SU-DHL-6 (cell line): ENCODE measurements at regions not wholly inside any gene's neighbourhood (a gene's known extent, or its start where the extent isn't known, plus 50 kb on each side); places are given as distances from the start of the nearest gene placed in this dataset.

Source experiments
- H2AFZ ChIP-seq: fragments of 200-600 bp; sonication (generic); 2 replicates; pipeline ENCODE4 v1.6.1; 2014; ENCODE audit warnings: low read depth, mild to moderate bottlenecking, moderate library complexity, mixed read lengths, antibody characterized with exemption, low read length; ENCODE audit not compliant: severe bottlenecking
- H3F3A ChIP-seq: fragments of 200-600 bp; shearing (Covaris generic); 2 replicates; pipeline ENCODE4 v1.6.0; 2016; ENCODE audit warnings: antibody characterized with exemption, mild to moderate bottlenecking; ENCODE audit not compliant: insufficient read depth
- H3K27ac ChIP-seq: fragments of 200-600 bp; sonication (generic); 2 replicates; pipeline ENCODE4 v1.5.1; 2016; ENCODE audit warnings: low read depth, mild to moderate bottlenecking, low read length, moderate library complexity, mixed read lengths
- H3K27me3 ChIP-seq: fragments of 200-600 bp; sonication (generic), shearing (Covaris generic); 2 replicates; pipeline ENCODE4 v1.6.0; 2014; ENCODE audit warnings: mild to moderate bottlenecking, low read length
- H3K36me3 ChIP-seq: fragments of 200-600 bp; sonication (generic); 2 replicates; pipeline ENCODE4 v1.6.1; 2014; ENCODE audit warnings: mild to moderate bottlenecking, low read length, mixed read lengths
- H3K4me2 ChIP-seq: fragments of 300-600, 200-600 bp; shearing (Covaris generic), sonication (generic); 2 replicates; pipeline ENCODE4 v1.6.0; 2014; ENCODE audit warnings: low read length, low read depth, mild to moderate bottlenecking; ENCODE audit not compliant: poor library complexity, severe bottlenecking
- H3K4me3 ChIP-seq: fragments of 200-600 bp; sonication (generic); 2 replicates; pipeline ENCODE4 v1.5.1; 2014; ENCODE audit warnings: antibody characterized with exemption, low read length, mild to moderate bottlenecking, mixed read lengths; ENCODE audit not compliant: insufficient read depth, poor library complexity, severe bottlenecking
- H3K79me2 ChIP-seq: fragments of 200-600 bp; sonication (generic); 2 replicates; pipeline ENCODE4 v1.6.1; 2014; ENCODE audit warnings: mild to moderate bottlenecking, low read length, moderate library complexity; ENCODE audit not compliant: insufficient read depth
- H3K9ac ChIP-seq: fragments of 200-600 bp; sonication (generic); 2 replicates; pipeline ENCODE4 v1.7.0; 2014; ENCODE audit warnings: mild to moderate bottlenecking, low read length
- H3K9me2 ChIP-seq: fragments of 200-600 bp; sonication (generic); replicated peaks from 2 replicates; pipeline ENCODE4 v1.6.1; 2014; ENCODE audit warnings: low read length; ENCODE audit not compliant: insufficient read depth
- H3K9me3 ChIP-seq: fragments of 200-600 bp; sonication (generic); 2 replicates; pipeline ENCODE4 v1.6.1; 2014; ENCODE audit warnings: low read length, mixed read lengths; ENCODE audit not compliant: insufficient read depth
- H4K20me1 ChIP-seq: fragments of 200-600 bp; sonication (generic); 2 replicates; pipeline ENCODE4 v1.6.1; 2014; ENCODE audit warnings: low read depth, mild to moderate bottlenecking, antibody characterized with exemption, low read length, moderate library complexity, mixed read lengths
- EZH2phosphoT487 ChIP-seq: fragments of 200-600 bp; sonication (generic), shearing (Covaris generic); conservative IDR thresholded peaks from 2 replicates; pipeline ENCODE4 v1.6.1; 2018; ENCODE audit warnings: mild to moderate bottlenecking, antibody characterized with exemption, low read length, moderate library complexity, mixed read lengths
- TF ChIP-seq, protein P1 (sequence below): fragments of 200-600 bp; sonication (generic); IDR thresholded peaks from one replicate; pipeline ENCODE4 v1.5.1; 2017; ENCODE audit warnings: antibody characterized with exemption, mild to moderate bottlenecking, low read length, moderate library complexity; ENCODE audit not compliant: insufficient read depth, poor library complexity, severe bottlenecking

DNA sequence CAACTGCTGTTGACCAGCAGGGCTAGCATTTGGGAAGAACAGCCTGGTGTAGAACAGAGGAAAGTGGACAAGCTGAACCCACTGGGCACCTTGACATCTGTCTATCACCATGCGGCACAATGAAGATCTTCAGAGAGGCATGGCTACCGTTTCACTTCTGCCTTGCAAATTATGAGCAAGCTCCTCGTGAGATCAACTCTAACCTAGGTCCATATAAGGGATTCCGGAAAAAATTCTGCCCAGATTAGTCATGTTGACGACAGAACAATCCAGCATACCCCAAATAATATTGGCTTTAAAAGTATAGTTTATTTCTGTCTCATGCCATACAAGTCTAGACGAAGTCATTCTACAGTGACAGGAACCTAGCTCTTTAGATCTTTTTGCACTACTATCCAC lies 91.6 kb upstream of the ATF7IP start:
- TF ChIP-seq, protein P1, sequence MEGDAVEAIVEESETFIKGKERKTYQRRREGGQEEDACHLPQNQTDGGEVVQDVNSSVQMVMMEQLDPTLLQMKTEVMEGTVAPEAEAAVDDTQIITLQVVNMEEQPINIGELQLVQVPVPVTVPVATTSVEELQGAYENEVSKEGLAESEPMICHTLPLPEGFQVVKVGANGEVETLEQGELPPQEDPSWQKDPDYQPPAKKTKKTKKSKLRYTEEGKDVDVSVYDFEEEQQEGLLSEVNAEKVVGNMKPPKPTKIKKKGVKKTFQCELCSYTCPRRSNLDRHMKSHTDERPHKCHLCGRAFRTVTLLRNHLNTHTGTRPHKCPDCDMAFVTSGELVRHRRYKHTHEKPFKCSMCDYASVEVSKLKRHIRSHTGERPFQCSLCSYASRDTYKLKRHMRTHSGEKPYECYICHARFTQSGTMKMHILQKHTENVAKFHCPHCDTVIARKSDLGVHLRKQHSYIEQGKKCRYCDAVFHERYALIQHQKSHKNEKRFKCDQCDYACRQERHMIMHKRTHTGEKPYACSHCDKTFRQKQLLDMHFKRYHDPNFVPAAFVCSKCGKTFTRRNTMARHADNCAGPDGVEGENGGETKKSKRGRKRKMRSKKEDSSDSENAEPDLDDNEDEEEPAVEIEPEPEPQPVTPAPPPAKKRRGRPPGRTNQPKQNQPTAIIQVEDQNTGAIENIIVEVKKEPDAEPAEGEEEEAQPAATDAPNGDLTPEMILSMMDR = no peak
- TF ChIP-seq EZH2phosphoT487 = no peak
- H3K4me3 ChIP-seq = no peak overlapping the region
- no peaks in the 10 kb centered on the region for H3K9me3 ChIP-seq
- H3K4me2 ChIP-seq = peak overlapping the region; percentile 70
- H3K9ac ChIP-seq = peak overlapping the region; percentile 68
- H4K20me1 ChIP-seq = no peaks in the 10 kb centered on the region
- H3K27ac ChIP-seq = peak overlapping the region; percentile 97
- peaks cover 30% of the 10 kb centered on the region for H3F3A ChIP-seq
- no peaks in the 10 kb centered on the region for H3K79me2 ChIP-seq
- H3K36me3 ChIP-seq = no peaks in the 10 kb centered on the region
- no peak overlapping the region for H2AFZ ChIP-seq
- H3K27me3 ChIP-seq = no peaks in the 10 kb centered on the region
- no peaks in the 10 kb centered on the region for H3K9me2 ChIP-seq

DNA sequence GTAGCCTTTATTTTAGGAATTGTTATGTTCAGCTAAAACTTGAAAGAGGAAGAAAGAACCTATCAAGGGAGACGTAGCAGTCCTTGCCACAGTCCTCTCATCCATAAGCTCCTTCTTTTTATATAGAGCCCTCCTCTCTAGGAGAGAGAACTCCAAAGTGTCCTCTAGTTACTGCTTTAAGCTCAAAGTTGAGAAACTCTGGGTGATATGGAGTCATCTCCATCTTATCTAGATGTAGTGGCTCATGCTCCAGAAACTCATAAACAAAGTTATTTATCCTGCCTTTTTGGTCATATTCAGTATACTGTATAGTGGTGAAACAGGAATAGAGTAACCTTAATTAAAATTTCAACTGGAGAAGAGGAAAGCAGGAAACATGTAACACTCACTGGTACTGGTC lies 90.4 kb upstream of the ATF7IP start:
- Histone ChIP-seq H3K27ac (peak overlapping the region; percentile 99), H3K79me2 (no peaks in the 10 kb centered on the region), H3K36me3 (no peaks in the 10 kb centered on the region), H3K9ac (no peak overlapping the region), H3K9me2 (no peaks in the 10 kb centered on the region), H3K9me3 (no peaks in the 10 kb centered on the region), H4K20me1 (no peaks in the 10 kb centered on the region), H2AFZ (no peak overlapping the region), H3K4me3 (no peak overlapping the region), H3K27me3 (no peaks in the 10 kb centered on the region), H3K4me2 (peak overlapping the region; percentile 27), H3F3A (peaks cover 40% of the 10 kb centered on the region)
- TF ChIP-seq, protein P1 = no peak
- no peak for TF ChIP-seq EZH2phosphoT487

DNA sequence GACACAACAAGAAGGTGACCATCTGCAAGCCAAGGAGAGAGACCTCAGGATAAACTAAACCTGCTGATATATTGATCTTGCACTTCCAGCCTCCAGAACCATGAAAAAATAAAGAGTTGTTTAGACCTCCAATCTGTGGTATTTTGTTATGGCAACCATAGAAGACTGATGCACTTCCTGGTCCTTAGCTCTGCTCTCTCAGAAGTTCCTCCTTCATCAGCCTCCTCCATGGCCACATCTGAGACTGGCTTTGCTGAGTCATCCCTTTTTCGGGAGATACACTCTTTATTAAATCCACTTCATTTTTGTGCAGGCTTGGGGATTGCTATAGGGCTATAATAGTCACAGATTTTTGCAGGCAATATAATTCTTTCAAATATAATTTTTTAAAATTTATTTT lies 89.6 kb upstream of the ATF7IP start:
- Histone ChIP-seq H3K27me3 (no peaks in the 10 kb centered on the region), H2AFZ (peak overlapping the region; percentile 45), H3K9me3 (no peaks in the 10 kb centered on the region), H3K4me2 (peak overlapping the region; percentile 27), H3K79me2 (no peaks in the 10 kb centered on the region), H3K9ac (no peak overlapping the region), H3K27ac (peak overlapping the region; percentile 99), H4K20me1 (no peaks in the 10 kb centered on the region), H3K4me3 (no peak overlapping the region), H3K9me2 (no peaks in the 10 kb centered on the region), H3F3A (peaks cover 48% of the 10 kb centered on the region), H3K36me3 (no peaks in the 10 kb centered on the region)
- TF ChIP-seq, protein P1 = no peak
- no peak for TF ChIP-seq EZH2phosphoT487
